ENCODE measurements at regions not wholly inside any gene's neighbourhood (a gene's known extent, or its start where the extent isn't known, plus 50 kb on each side); places are given as distances from the start of the nearest gene placed in this dataset.

DNA sequence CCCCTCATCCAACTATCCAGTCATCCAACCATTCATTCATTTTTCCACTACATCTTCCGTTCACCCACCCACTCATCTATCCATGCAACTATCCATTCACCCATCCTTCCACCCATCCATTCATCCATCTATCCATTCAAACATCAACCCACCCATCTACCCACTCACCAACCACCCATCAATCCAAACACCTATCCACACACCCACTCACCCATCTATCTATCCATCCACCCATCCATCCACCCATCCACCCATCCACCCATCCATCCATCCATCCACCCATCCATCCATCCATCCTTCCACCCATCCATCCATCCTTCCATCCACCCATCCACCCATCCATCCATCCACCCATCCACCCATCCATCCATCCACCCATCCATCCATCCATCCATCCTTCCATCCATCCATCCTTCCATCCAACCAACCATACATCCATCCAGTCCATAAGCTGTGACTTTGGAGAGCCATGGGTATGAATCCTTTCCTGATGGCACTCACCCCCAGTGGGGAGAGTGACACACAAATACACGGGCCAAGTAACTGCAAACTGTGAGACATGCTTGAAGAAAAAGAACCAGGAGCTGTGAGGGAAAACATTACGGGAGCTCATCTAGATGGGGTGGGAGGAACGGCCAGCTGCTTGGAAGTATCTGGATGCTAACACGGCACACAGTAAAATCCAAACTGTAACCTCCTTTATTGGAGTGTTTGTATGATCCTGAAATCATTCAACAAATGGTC, 100.0 kb upstream of the TNRC6C start:
- TF ChIP-seq, protein P1, sequence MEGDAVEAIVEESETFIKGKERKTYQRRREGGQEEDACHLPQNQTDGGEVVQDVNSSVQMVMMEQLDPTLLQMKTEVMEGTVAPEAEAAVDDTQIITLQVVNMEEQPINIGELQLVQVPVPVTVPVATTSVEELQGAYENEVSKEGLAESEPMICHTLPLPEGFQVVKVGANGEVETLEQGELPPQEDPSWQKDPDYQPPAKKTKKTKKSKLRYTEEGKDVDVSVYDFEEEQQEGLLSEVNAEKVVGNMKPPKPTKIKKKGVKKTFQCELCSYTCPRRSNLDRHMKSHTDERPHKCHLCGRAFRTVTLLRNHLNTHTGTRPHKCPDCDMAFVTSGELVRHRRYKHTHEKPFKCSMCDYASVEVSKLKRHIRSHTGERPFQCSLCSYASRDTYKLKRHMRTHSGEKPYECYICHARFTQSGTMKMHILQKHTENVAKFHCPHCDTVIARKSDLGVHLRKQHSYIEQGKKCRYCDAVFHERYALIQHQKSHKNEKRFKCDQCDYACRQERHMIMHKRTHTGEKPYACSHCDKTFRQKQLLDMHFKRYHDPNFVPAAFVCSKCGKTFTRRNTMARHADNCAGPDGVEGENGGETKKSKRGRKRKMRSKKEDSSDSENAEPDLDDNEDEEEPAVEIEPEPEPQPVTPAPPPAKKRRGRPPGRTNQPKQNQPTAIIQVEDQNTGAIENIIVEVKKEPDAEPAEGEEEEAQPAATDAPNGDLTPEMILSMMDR (conservative IDR thresholded peaks at IDR 0.05) = no peak
- no peak overlapping the region for H3K27ac ChIP-seq

GRCh38 chr17:77859035-77859810, 99.3 kb upstream of the TNRC6C start:
- TF ChIP-seq, protein P1 (conservative IDR thresholded peaks at IDR 0.05) = no peak

DNA sequence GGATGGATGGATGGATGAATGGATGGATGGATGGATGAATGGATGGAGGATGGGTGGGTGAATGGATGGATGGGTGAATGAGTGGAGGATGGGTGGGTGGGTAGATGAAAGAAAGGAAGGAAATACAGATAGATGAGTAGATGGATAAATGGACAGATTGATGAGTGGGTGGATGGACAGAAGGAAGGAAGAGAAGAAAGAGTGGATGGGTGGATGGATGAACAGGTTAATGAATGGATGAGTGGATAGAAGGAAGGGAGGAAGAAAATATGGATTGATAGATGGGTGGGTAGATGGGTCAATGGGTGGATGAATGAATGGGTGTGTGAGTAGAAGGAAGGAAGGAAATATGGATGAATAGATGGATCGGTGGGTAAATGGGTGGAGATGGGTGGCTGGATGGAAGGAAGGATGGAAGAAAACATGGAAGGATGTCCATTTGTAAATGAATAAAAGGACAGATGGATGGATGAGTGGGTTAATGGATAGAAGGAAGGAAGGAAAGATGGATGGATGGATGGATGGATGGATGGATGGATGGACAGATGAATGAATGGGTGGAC, 97.3 kb upstream of the TNRC6C start:
- TF ChIP-seq, protein P1 (conservative IDR thresholded peaks at IDR 0.05) = no peak
- no peak overlapping the region for H3K27ac ChIP-seq

More at GRCh38 chr17:77859035-77859810, 99.3 kb upstream of the TNRC6C start:
- no peak overlapping the region for H3K27ac ChIP-seq

GRCh38 chr17:77861981-77862645, 96.4 kb upstream of the TNRC6C start:
- TF ChIP-seq, protein P1 (conservative IDR thresholded peaks at IDR 0.05) = no peak
- H3K27ac ChIP-seq = no peak overlapping the region

DNA sequence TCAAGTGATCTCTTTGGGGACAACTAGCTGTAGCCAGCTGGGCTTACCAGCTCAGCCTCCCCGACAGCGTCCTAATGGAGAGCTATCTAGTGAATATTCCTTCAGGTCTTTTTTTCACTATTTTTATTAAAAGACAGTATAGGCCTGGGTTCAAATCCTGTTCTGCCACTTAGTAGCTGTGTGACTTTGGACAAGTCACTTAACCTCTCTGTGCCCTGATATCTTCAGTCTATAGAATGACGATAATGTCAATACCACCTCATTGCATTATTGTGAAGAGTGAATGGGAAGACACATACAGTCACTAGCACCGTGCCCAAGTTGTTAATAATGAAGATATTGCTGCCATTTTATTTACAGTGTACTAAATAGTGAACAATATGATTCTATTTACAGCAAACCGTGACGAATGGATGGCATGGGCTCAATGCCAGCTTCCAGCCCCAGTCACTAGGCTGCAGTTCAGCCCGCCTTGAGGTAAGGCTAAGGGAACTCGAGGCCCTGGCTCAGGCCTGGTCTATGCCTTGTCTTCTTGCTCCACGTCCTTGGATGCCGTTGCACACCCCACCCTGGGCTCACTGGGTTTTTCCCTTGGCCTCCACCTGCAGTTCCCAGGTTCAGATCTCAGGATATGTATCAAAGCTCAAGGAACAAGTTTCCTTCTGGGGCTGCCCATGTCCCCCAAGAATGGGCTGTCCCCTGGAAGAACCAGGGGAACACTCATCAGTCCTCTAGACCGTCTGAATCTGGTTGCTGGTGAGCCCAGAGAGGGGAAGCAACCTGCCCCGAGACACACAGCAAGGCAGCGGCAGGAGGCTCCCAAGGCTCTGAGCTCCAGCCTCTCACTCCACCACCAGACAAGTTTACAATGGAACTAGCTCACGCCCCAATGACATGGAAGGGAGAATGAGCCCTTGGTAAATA, 95.4 kb upstream of the TNRC6C start:
- TF ChIP-seq, protein P1 (conservative IDR thresholded peaks at IDR 0.05) = no peak
- H3K27ac ChIP-seq = no peak overlapping the region

- TF ChIP-seq, protein P1 (conservative IDR thresholded peaks at IDR 0.05) = no peak
- no peak overlapping the region for H3K27ac ChIP-seq
Measured at GRCh38 chr17:77863814-77864161, 94.7 kb upstream of the TNRC6C start.

Data from VCaP (cell line).